Stimulated activated CD8-positive, alpha-beta memory T cell treated with anti-CD3 and anti-CD28 coated beads, Interleukin-7, amount 100 ng/mL, for 4 hours (primary cell): ENCODE measurements at regions not wholly inside any gene's neighbourhood (a gene's known extent, or its start where the extent isn't known, plus 50 kb on each side); places are given as distances from the start of the nearest gene placed in this dataset.
"Not testable (repeated sequence)": the region's sequence is repeated elsewhere in the genome, so short reads cannot be mapped to it uniquely, and the experiment has no call there.

Experiments used
- DNase-seq, 2 donors: peaks; one replicate each; pipeline ENCODE4 v3.0.0-alpha.2; 2020; ENCODE audit warnings: low read depth in 2 of 2

DNA sequence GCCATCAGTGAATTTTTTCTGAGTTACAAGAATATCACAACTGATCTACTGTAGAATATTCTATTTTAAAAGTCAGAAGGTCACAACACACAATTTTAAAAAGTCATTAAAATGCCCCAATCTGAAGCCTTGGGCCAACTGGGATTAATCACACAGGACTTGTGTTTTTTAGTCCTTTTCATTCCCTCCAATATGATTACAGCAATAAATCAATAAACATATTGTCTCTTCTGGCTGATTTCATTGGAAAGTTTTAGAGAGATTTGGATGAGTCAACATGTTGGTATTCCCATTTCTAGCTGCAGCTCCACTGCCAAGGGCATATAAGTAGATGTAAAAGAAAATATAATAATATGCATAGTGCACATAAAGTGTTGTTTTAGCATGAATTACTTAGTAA lies 85.8 kb downstream of the NIBAN1 start:
- no peak for DNase-seq

GRCh38 chr1:184882957-184883815 lies 91.1 kb downstream of the NIBAN1 start:
- no peak for DNase-seq

DNA sequence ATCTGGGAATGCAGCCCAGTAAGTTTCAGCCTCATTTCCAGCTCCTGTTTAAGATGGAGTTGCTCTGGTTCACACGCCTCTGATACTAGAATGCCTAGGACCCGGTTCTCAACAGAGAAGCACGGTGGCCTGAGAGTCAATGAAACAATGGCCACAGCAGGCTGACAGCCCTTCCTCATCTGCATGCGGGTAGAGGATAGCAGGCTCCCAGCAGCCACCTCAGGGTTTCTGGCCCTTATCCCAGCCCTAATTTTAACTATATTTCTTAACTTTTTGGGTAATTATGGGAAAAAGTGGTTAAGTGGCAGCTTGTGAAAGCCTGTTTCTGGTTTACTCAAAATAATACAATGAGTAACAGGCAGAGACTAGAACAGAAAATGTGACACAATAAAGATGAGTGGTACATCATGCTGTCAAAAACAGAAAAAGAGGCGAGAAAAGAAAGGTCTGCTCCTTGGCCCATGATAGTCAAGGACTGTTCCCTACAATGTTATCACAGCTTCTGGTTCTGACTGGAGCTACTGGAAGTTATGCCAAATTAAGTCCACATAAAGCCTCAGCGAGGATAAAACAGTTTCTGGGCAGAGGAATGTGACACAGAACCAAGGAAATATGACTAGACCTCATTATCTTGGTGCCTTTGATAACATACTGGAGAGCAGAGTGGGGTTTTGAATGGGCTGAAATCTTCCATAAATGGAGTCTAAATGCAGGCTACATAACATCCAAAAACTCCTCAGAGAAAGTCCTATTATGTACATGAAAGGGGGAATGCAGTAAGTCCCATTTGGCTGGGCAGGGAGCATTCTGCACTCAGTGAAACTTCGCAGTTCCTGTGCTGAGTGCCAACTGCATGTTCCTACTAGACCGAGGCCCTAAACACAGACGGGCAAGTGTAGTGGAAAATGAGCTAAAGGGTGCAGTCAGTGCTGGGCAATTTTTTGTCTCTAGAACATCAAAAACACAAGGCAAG lies 92.1 kb downstream of the NIBAN1 start:
- no peak for DNase-seq

DNA sequence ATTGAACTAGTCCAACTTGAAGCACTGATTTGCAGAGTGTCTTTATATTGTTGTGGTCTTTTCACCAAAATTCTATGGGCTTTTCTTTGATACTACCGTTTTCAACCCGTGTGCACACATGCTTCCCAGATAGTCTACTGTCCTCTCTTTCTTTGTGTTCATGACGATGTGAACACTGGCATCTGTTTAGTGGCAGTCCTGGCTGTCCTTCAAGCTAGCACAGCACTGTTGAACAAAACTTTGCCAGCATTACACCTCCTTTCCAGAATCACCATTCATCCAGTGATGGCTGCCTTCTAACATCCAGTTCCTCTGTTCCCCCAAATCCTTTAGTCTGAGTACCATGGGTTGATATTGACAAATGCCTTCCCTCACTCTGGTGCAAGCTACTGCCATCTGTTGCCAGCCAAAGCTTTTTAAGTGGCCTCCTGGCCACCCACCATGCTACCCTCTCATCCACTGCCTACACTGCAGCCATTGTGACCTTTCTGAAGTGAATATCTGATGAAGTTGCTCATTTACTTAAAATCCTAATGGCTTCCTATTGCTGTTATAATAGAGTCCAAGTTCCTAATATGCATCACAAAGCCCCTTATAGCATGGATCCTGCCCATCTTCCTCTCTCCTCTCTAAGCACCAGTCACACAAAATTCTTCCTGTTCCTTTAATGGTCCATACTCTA lies 94.3 kb downstream of the NIBAN1 start:
- DNase-seq, result no peak

GRCh38 chr1:184878602-184879001 lies 95.7 kb downstream of the NIBAN1 start:
- no peak for DNase-seq

DNA sequence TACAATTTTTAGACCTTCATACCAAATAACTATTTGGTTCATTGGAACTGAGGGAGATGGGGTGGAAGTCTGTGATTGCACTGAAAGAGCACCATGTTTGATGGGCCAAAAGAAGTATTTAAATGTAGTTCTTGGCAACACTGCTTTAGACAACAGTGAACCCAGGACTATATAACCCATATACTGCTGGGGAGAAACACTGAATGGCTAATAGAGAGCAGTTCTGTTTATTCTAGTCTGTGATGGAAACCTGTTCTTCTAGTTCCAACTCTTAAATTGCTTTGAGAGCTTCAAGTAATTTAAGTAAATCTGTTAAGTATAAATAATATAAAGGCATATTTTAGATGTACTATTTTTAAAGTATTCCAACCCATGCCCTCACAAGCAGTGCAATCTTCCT lies 96.3 kb downstream of the NIBAN1 start:
- no peak for DNase-seq

DNA sequence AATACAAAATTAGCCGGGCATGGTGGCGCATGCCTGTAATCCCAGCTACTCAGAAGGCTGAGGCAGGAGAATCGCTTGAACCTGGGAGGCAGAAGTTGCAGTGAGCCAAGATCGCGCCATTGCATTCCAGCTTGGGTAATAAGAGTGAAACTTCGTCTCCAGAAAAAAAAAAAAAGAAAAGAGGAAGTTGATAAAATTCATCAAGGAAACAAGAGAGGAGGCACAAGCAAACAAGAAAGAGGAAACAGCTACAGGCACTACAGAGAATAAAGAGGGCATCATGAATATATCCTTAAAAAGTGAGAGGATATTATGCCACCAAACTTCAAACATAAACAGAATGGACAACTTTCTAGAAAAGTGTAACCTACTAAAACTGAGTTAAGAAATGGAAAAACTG lies 98.3 kb downstream of the NIBAN1 start:
- not testable (repeated sequence) for DNase-seq

DNA sequence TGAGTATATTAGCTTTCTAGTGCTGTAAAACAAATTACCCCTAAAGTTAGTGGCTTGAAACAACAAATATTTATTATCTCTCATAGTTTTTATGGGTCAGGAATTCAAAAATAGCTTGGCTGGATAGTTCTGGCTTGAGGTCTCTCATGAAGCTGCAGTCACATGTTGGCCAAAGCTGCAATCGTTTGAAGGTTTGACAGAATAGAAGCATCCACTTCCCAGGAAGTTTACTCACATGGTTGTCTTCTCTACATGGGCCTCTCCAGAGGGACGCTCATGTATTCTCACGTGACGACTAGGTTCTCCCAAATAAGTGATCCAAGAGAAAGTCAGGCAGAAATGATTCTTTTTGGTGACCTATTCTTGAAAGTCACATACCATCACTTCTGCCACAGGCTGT lies 99.1 kb downstream of the NIBAN1 start:
- DNase-seq, result no peak

DNA sequence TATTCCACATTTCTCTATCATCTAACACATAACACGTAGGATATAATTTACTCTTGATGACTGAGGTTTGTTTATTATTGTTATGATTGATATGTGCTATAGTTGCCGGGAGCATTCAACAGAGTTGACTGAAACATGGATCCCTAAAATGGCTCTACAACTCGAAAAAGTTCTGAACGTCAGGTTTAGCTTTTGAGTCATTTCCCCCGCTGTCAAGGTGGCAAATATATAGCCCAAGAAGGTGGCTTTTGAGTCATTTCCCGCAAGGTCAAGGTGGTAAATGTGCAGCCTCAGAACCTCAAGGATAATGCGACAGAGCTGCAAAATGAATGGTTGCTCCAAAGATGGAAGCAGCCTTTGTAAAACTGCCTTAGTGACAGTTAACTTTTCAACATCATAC lies 104.0 kb downstream of the NIBAN1 start:
- DNase-seq, result no peak

DNA sequence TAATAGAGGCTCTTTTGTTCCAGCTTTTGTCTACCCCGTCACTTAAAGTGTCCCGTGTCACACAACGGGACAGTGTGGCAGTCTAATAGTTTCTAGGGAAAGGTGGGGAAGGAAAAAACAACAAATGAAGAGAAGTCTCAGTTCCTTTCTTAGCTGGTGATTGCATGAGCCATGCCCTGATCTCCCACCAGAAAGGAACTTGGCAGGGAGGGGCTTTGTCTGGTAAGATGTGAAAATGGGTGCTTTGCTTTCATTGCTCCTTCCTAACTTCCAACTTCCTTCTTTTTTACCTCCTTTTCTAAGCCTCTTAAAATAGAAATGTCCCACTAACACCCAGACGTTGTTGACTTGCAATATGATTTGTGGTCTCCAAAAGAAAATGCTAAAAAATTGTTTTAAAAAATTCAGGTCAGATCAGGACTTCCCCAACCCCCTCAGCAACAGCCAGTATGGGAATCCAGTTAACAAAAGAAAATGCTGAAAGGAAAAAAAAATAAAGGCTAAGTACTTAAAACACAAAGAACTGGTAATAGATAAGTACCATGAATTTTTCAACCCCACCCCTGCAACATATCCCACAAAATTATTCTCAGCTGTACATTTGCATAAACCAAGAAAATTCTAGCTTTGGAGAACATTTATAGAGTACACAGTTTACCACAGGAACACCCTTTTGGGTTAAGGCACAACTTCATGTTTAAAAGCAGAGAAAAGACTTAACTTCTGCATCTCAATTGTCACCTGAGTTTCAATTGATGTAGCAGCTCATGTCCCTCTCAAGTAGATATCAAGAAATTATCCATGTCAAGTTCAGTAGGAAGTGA lies 106.2 kb downstream of the NIBAN1 start:
- DNase-seq, result no peak

DNA sequence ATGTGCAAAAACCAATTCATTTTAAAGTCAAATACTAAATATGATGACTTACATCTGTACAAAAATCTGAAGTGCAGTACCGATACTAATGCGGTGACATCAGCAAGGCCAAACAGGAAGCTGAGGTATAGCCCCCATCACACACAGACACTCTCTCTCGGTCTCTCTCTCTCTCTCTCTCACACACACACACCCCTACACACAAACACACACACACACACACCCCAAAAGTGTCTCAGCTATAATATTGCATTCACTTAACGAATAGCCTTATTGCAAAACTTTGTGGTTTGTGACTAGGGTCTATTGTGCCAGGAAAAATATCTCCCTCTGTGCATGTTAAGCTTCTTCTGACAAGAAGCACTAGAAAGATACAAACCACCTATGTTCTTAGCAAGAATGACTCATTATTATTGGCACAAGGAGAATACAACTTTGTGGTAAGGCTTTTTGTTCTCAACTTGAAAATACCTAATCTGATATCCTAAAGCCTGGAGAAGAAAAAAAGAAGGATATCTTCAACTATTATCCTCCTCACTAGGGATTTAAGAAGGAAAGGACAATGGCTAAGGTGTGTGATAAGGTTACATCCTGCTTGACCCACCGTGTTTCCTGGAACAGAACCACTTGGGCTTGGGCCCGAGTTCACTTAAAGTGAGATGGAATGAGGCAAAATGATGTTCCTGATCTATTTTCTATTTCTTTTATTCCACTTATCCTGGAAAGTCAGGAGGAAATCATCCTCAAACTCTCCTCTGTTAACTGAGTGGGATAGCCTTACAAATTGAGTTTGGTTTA lies 107.1 kb downstream of the NIBAN1 start:
- DNase-seq, result peak; percentile 32 to 34

DNA sequence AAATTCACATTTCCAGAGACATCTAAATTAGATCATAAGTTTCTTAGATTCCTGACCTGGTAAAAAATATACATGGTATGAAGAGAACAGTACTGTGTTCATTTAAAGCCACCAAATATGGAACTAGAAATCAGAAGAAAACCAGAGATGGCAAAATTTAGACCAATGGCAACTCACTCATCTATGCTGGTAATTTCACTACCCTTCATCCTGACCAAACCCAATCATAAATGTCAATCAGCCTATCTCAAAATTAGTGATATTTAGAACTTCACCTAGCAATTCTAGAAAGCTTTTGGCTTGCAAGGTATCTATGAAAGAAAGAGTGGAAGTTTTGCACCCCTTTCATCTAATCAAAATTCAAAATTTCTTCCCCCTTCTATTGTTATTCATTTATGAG lies 107.7 kb downstream of the NIBAN1 start:
- no peak for DNase-seq

- DNase-seq, result no peak
Measured at GRCh38 chr1:184865831-184866230, 108.5 kb downstream of the NIBAN1 start.

- DNase-seq, result no peak
Measured at GRCh38 chr1:184861755-184862336, 107.2 kb upstream of the EDEM3 start.

GRCh38 chr1:184860985-184861754 lies 106.5 kb upstream of the EDEM3 start:
- no peak for DNase-seq

- no peak for DNase-seq
Measured at GRCh38 chr1:184860535-184860934, 105.9 kb upstream of the EDEM3 start.

- DNase-seq, result no peak
Measured at GRCh38 chr1:184859381-184860105, 104.9 kb upstream of the EDEM3 start.

- no peak for DNase-seq
Measured at GRCh38 chr1:184858288-184858687, 103.6 kb upstream of the EDEM3 start.
